Colonic mucosa (tissue), 4 donors: ENCODE measurements at regions not wholly inside any gene's neighbourhood (a gene's known extent, or its start where the extent isn't known, plus 50 kb on each side); places are given as distances from the start of the nearest gene placed in this dataset.

Source experiments
- DNase-seq: peaks from one replicate; pipeline ENCODE4 v3.0.0-alpha.2; 2020
- H3K27ac ChIP-seq: fragments of 200-600 bp; one replicate; pipeline ENCODE4 v1.8.0; 2021
- H3K27me3 ChIP-seq: fragments of 200-600 bp; one replicate; pipeline ENCODE4 v1.8.0; 2021
- H3K36me3 ChIP-seq: fragments of 200-600 bp; one replicate; pipeline ENCODE4 v1.8.0; 2021
- H3K4me1 ChIP-seq: fragments of 200-600 bp; one replicate; pipeline ENCODE4 v1.8.0; 2021; ENCODE audit warnings: mild to moderate bottlenecking
- H3K4me3 ChIP-seq: fragments of 200-600 bp; one replicate; pipeline ENCODE4 v1.8.0; 2021
- H3K9ac ChIP-seq, 2 donors: one replicate each; pipeline ENCODE4 v1.7.0; 2013; ENCODE audit warnings: control low read depth in 2 of 2, low read depth in 2 of 2, low read length in 2 of 2
- H3K9me3 ChIP-seq: fragments of 200-600 bp; one replicate; pipeline ENCODE4 v1.8.0; 2021
- CTCF ChIP-seq: fragments of 200-600 bp; IDR thresholded peaks from one replicate; pipeline ENCODE4 v1.8.0; 2022; ENCODE audit warnings: antibody characterized with exemption, mild to moderate bottlenecking
- intact Hi-C: fragments of 100-400 bp; cut with DNase I; formaldehyde crosslinking; loops from one replicate; pipeline ENCODE4 v1.14.1; 2022
- donor health status: healthy.
- donor health status: DM: no; HTN: no; CAD: no.
- donor health status: DM: no; HTN: no; CAD: no.

- no peak overlapping the region for H3K4me3 ChIP-seq
- intact Hi-C loops = no loop called here
- H3K27ac ChIP-seq = no peak overlapping the region
- TF ChIP-seq CTCF = no peak
- H3K4me1 ChIP-seq = no peaks in the 10 kb centered on the region
- no peak for DNase-seq
- H3K36me3 ChIP-seq = no peaks in the 10 kb centered on the region
- no peak overlapping the region for H3K9ac ChIP-seq
- no peaks in the 10 kb centered on the region for H3K9me3 ChIP-seq
- H3K27me3 ChIP-seq = no peaks in the 10 kb centered on the region
Measured at GRCh38 chr9:106669835-106670234, 193.1 kb upstream of the ZNF462 start.

GRCh38 chr9:106670418-106670817 lies 192.5 kb upstream of the ZNF462 start:
- intact Hi-C loops = no loop called here
- no peaks in the 10 kb centered on the region for H3K36me3 ChIP-seq
- no peaks in the 10 kb centered on the region for H3K4me1 ChIP-seq
- no peaks in the 10 kb centered on the region for H3K27me3 ChIP-seq
- H3K4me3 ChIP-seq = no peak overlapping the region
- no peak overlapping the region for H3K9ac ChIP-seq
- H3K9me3 ChIP-seq = no peaks in the 10 kb centered on the region
- no peak for TF ChIP-seq CTCF
- no peak overlapping the region for H3K27ac ChIP-seq
- no peak for DNase-seq

- no peaks in the 10 kb centered on the region for H3K9me3 ChIP-seq
- no peak overlapping the region for H3K4me3 ChIP-seq
- no peak overlapping the region for H3K9ac ChIP-seq
- intact Hi-C loops = no loop called here
- no peak overlapping the region for H3K27ac ChIP-seq
- TF ChIP-seq CTCF = no peak
- H3K4me1 ChIP-seq = no peaks in the 10 kb centered on the region
- no peaks in the 10 kb centered on the region for H3K36me3 ChIP-seq
- DNase-seq = no peak
- no peaks in the 10 kb centered on the region for H3K27me3 ChIP-seq
Measured at GRCh38 chr9:106675780-106676179, 187.2 kb upstream of the ZNF462 start.

GRCh38 chr9:106677374-106677773 lies 185.6 kb upstream of the ZNF462 start:
- no peak overlapping the region for H3K9ac ChIP-seq
- H3K9me3 ChIP-seq = no peaks in the 10 kb centered on the region
- H3K27me3 ChIP-seq = no peaks in the 10 kb centered on the region
- H3K4me1 ChIP-seq = no peaks in the 10 kb centered on the region
- no peak overlapping the region for H3K27ac ChIP-seq
- DNase-seq = no peak
- no peak overlapping the region for H3K4me3 ChIP-seq
- intact Hi-C loops = no loop called here
- H3K36me3 ChIP-seq = no peaks in the 10 kb centered on the region
- no peak for TF ChIP-seq CTCF

GRCh38 chr9:106677830-106678229 lies 185.1 kb upstream of the ZNF462 start:
- DNase-seq = no peak
- Histone ChIP-seq H3K36me3 (no peaks in the 10 kb centered on the region), H3K9me3 (no peaks in the 10 kb centered on the region), H3K27ac (no peak overlapping the region), H3K27me3 (no peaks in the 10 kb centered on the region), H3K9ac (no peak overlapping the region), H3K4me3 (no peak overlapping the region), H3K4me1 (no peaks in the 10 kb centered on the region)
- no peak for TF ChIP-seq CTCF
- intact Hi-C loops = no loop called here

GRCh38 chr9:106678273-106678672 lies 184.7 kb upstream of the ZNF462 start:
- H3K9ac ChIP-seq = no peak overlapping the region
- TF ChIP-seq CTCF = no peak
- no peaks in the 10 kb centered on the region for H3K4me1 ChIP-seq
- no peaks in the 10 kb centered on the region for H3K9me3 ChIP-seq
- no peak overlapping the region for H3K27ac ChIP-seq
- intact Hi-C loops = no loop called here
- DNase-seq = no peak
- H3K27me3 ChIP-seq = no peaks in the 10 kb centered on the region
- H3K36me3 ChIP-seq = no peaks in the 10 kb centered on the region
- no peak overlapping the region for H3K4me3 ChIP-seq
